H9 (cell line): ENCODE measurements at regions not wholly inside any gene's neighbourhood (a gene's known extent, or its start where the extent isn't known, plus 50 kb on each side); places are given as distances from the start of the nearest gene placed in this dataset.

ENCODE experiments used
- DNase-seq: peaks from one replicate; pipeline ENCODE4 v3.0.0-alpha.2; 2017
- H2AFZ ChIP-seq: one replicate; pipeline ENCODE4 v1.6.1; 2013; ENCODE audit warnings: mild to moderate bottlenecking, low read length, control low read depth, moderate library complexity
- H2AK5ac ChIP-seq: 2 replicates; pipeline ENCODE4 v1.6.1; 2013; ENCODE audit warnings: low read length, control low read depth, mixed read lengths; ENCODE audit not compliant: insufficient read length
- H2BK120ac ChIP-seq: one replicate; pipeline ENCODE4 v1.6.1; 2013; ENCODE audit warnings: low read depth, mild to moderate bottlenecking, low read length, control low read depth, inconsistent platforms; ENCODE audit not compliant: poor library complexity, severe bottlenecking
- H2BK12ac ChIP-seq: 2 replicates; pipeline ENCODE4 v1.6.1; 2013; ENCODE audit warnings: low read length, control low read depth, mixed read lengths, low read depth; ENCODE audit not compliant: insufficient read length
- H2BK15ac ChIP-seq: 2 replicates; pipeline ENCODE4 v1.6.1; 2013; ENCODE audit warnings: low read depth, low read length, control low read depth
- H2BK20ac ChIP-seq: one replicate; pipeline ENCODE4 v1.6.1; 2013; ENCODE audit warnings: low read depth, mild to moderate bottlenecking, low read length, control low read depth, inconsistent platforms; ENCODE audit not compliant: poor library complexity, severe bottlenecking
- H2BK5ac ChIP-seq: 2 replicates; pipeline ENCODE4 v1.6.1; 2013; ENCODE audit warnings: low read length, control low read depth, mixed read lengths; ENCODE audit not compliant: insufficient read length
- H3K14ac ChIP-seq: 2 replicates; pipeline ENCODE4 v1.6.1; 2013; ENCODE audit warnings: low read length, control low read depth; ENCODE audit not compliant: insufficient read depth
- H3K18ac ChIP-seq: 2 replicates; pipeline ENCODE4 v1.6.1; 2013; ENCODE audit warnings: low read depth, mild to moderate bottlenecking, mixed read lengths, low read length, control low read depth; ENCODE audit not compliant: insufficient read length
- H3K23ac ChIP-seq: 2 replicates; pipeline ENCODE4 v1.6.1; 2013; ENCODE audit warnings: low read length, control low read depth, mixed read lengths, low read depth; ENCODE audit not compliant: insufficient read length
- H3K23me2 ChIP-seq: 2 replicates; pipeline ENCODE4 v1.6.1; 2013; ENCODE audit warnings: low read depth, mild to moderate bottlenecking, mixed read lengths, low read length, control low read depth; ENCODE audit not compliant: insufficient read length, poor library complexity, severe bottlenecking
- H3K27ac ChIP-seq: 2 replicates; pipeline ENCODE4 v1.5.1; 2013; ENCODE audit warnings: low read length, control low read depth, mixed read lengths, low read depth; ENCODE audit not compliant: insufficient read length
- H3K27me3 ChIP-seq: 2 replicates; pipeline ENCODE4 v1.6.1; 2013; ENCODE audit warnings: low read length, control low read depth, inconsistent platforms; ENCODE audit not compliant: insufficient read depth
- H3K4ac ChIP-seq: 2 replicates; pipeline ENCODE4 v1.6.1; 2013; ENCODE audit warnings: low read depth, mild to moderate bottlenecking, control low read depth, inconsistent platforms, low read length, moderate library complexity
- H3K4me1 ChIP-seq: 2 replicates; pipeline ENCODE4 v1.6.1; 2013; ENCODE audit warnings: low read length, control low read depth, inconsistent platforms; ENCODE audit not compliant: insufficient read depth
- H3K4me2 ChIP-seq: 2 replicates; pipeline ENCODE4 v1.6.1; 2013; ENCODE audit warnings: low read length, control low read depth, mixed read lengths; ENCODE audit not compliant: insufficient read length, insufficient read depth
- H3K56ac ChIP-seq: 2 replicates; pipeline ENCODE4 v1.6.1; 2013; ENCODE audit warnings: low read depth, mild to moderate bottlenecking, mixed read lengths, low read length, control low read depth; ENCODE audit not compliant: insufficient read length
- H3K79me1 ChIP-seq: 2 replicates; pipeline ENCODE4 v1.6.1; 2013; ENCODE audit warnings: low read depth, mild to moderate bottlenecking, moderate library complexity, low read length, control low read depth, inconsistent platforms; ENCODE audit not compliant: insufficient read depth, poor library complexity, severe bottlenecking
- H3K79me2 ChIP-seq: 2 replicates; pipeline ENCODE4 v1.6.1; 2013; ENCODE audit warnings: low read length, control low read depth, inconsistent platforms; ENCODE audit not compliant: insufficient read depth
- H3K9ac ChIP-seq: 2 replicates; pipeline ENCODE4 v1.6.1; 2013; ENCODE audit warnings: low read length, control low read depth, mixed read lengths; ENCODE audit not compliant: insufficient read length; ENCODE audit errors: extremely low read depth
- H3K9me3 ChIP-seq: one replicate; pipeline ENCODE4 v1.6.1; 2013; ENCODE audit warnings: low read depth, low read length, inconsistent platforms; ENCODE audit not compliant: control insufficient read depth
- H3T11ph ChIP-seq: one replicate; pipeline ENCODE4 v1.6.1; 2013; ENCODE audit warnings: mild to moderate bottlenecking, low read length, control low read depth, inconsistent platforms
- H4K20me1 ChIP-seq: one replicate; pipeline ENCODE4 v1.6.1; 2013; ENCODE audit not compliant: control insufficient read depth, insufficient read length, insufficient read depth
- H4K5ac ChIP-seq: 2 replicates; pipeline ENCODE4 v1.6.1; 2013; ENCODE audit warnings: low read depth, mild to moderate bottlenecking, mixed read lengths, low read length, control low read depth; ENCODE audit not compliant: insufficient read length
- H4K8ac ChIP-seq: replicated peaks from 2 replicates; pipeline ENCODE4 v1.6.1; 2013; ENCODE audit warnings: low read length, control low read depth, mixed read lengths, low read depth; ENCODE audit not compliant: insufficient read length
- H4K91ac ChIP-seq: 2 replicates; pipeline ENCODE4 v1.6.1; 2013; ENCODE audit warnings: low read depth, mild to moderate bottlenecking, moderate library complexity, mixed read lengths, low read length, control low read depth; ENCODE audit not compliant: insufficient read length
- H3K27ac Mint-ChIP-seq, 3 experiments: 2 replicates in 2 of 3; 3 replicates in 1 of 3; pipeline ENCODE4 v1.8.0; 2020 to 2021; ENCODE audit warnings: mixed read lengths in 3 of 3, mild to moderate bottlenecking in 1 of 3, moderate library complexity in 1 of 3
- H3K27me3 Mint-ChIP-seq: 2 replicates; pipeline ENCODE4 v1.8.0; 2021; ENCODE audit warnings: low read depth, mild to moderate bottlenecking, moderate library complexity, mixed read lengths
- H3K36me3 Mint-ChIP-seq, 3 experiments: 2 replicates in 2 of 3; 3 replicates in 1 of 3; pipeline ENCODE4 v1.8.0; 2020 to 2021; ENCODE audit warnings: low read depth in 3 of 3, mixed read lengths in 3 of 3; ENCODE audit not compliant: insufficient read depth in 1 of 3
- H3K4me1 Mint-ChIP-seq, 2 experiments: 2 replicates each; pipeline ENCODE4 v1.8.0; 2020; ENCODE audit warnings: mixed read lengths in 2 of 2
- H3K4me3 Mint-ChIP-seq, 2 experiments: 2 replicates in 1 of 2; 3 replicates in 1 of 2; pipeline ENCODE4 v1.8.0; 2020 to 2021; ENCODE audit warnings: mild to moderate bottlenecking in 2 of 2, mixed read lengths in 2 of 2, moderate library complexity in 1 of 2
- H3K9me3 Mint-ChIP-seq, 2 experiments: 2 replicates in 1 of 2; 3 replicates in 1 of 2; pipeline ENCODE4 v1.8.0; 2020; ENCODE audit warnings: mild to moderate bottlenecking in 2 of 2, mixed read lengths in 2 of 2, moderate library complexity in 1 of 2
- WGBS: extraction: QIAGEN DNeasy Blood & Tissue Kit; methylation state at CpG from one replicate; pipeline ENCODE4 v1.1.7; 2013; ENCODE audit warnings: missing lambda C conversion rate, low lambda C conversion rate, mixed read lengths; ENCODE audit not compliant: insufficient read length; ENCODE audit errors: extremely low coverage; 5-methylcytosine and 5-hydroxymethylcytosine counted together
- TF ChIP-seq, protein P1 (sequence below): fragments of 200-600 bp; sonication (generic); conservative IDR thresholded peaks from 3 replicates; pipeline ENCODE4 v1.8.0; 2021; ENCODE audit warnings: antibody characterized with exemption, mild to moderate bottlenecking

DNA sequence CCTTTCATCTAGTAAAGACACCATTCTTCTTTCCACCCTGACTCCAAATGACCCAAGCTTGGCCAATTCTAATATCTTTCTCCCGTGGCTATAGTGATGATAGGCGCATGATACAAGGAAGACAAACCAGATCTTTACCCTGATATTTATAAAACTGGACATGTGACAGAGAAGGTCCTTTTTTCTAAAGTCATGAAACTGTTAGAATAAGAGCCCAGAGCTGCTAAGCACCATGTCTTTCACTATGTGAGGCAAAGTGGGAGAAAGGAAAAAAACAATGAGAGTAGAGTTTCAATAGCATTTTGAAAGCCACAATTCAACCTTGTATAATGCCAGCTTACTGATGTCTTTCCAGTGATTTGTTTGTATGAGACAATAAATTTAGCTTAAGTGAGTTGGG is 212.4 kb downstream of the RASSF9 start:
- Histone ChIP-seq H3K14ac (no peak overlapping the region), H2BK5ac (no peak overlapping the region), H3T11ph (no peak overlapping the region), H3K23me2 (no peaks in the 10 kb centered on the region), H4K5ac (no peak overlapping the region), H4K91ac (no peak overlapping the region), H2AK5ac (no peak overlapping the region), H3K27me3 (no peaks in the 10 kb centered on the region), H4K20me1 (no peaks in the 10 kb centered on the region), H3K4ac (no peak overlapping the region), H3K18ac (no peak overlapping the region), H2BK12ac (no peak overlapping the region), H3K79me2 (no peaks in the 10 kb centered on the region), H3K23ac (no peak overlapping the region), H2BK120ac (no peak overlapping the region), H3K79me1 (no peaks in the 10 kb centered on the region), H3K27ac (no peak overlapping the region), H3K9me3 (no peaks in the 10 kb centered on the region), H4K8ac (no peak overlapping the region), H2BK20ac (no peak overlapping the region), H3K9ac (no peak overlapping the region), H3K56ac (no peak overlapping the region), H3K4me2 (no peak overlapping the region), H2AFZ (no peak overlapping the region), H3K4me1 (no peaks in the 10 kb centered on the region), H2BK15ac (no peak overlapping the region)
- DNase-seq: no peak
- TF ChIP-seq, protein P1, sequence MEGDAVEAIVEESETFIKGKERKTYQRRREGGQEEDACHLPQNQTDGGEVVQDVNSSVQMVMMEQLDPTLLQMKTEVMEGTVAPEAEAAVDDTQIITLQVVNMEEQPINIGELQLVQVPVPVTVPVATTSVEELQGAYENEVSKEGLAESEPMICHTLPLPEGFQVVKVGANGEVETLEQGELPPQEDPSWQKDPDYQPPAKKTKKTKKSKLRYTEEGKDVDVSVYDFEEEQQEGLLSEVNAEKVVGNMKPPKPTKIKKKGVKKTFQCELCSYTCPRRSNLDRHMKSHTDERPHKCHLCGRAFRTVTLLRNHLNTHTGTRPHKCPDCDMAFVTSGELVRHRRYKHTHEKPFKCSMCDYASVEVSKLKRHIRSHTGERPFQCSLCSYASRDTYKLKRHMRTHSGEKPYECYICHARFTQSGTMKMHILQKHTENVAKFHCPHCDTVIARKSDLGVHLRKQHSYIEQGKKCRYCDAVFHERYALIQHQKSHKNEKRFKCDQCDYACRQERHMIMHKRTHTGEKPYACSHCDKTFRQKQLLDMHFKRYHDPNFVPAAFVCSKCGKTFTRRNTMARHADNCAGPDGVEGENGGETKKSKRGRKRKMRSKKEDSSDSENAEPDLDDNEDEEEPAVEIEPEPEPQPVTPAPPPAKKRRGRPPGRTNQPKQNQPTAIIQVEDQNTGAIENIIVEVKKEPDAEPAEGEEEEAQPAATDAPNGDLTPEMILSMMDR: no peak
- no peaks in the 10 kb centered on the region for H3K9me3 Mint-ChIP-seq
- no peaks in the 10 kb centered on the region for H3K27me3 Mint-ChIP-seq
- peaks cover 0 to 4% (median 0%) of the 10 kb centered on the region in 3 experiments; a peak in 1 of 7 replicates for H3K36me3 Mint-ChIP-seq
- no CpG with 5 or more reads among the region's 2 CpGs for WGBS
- H3K4me3 Mint-ChIP-seq: no peak overlapping the region
- no peak overlapping the region for H3K27ac Mint-ChIP-seq
- H3K4me1 Mint-ChIP-seq: peaks cover 0 to 6% of the 10 kb centered on the region in 2 experiments; a peak in 2 of 4 replicates
